ENCODE measurements at regions not wholly inside any gene's neighbourhood (a gene's known extent, or its start where the extent isn't known, plus 50 kb on each side); places are given as distances from the start of the nearest gene placed in this dataset.

- DNase-seq (ENCODE audit: low spot score), result no peak
Observed at GRCh38 chr14:84108746-84109457, 1421.0 kb upstream of the FLRT2 start.

GRCh38 chr14:84112589-84112988 is 1417.4 kb upstream of the FLRT2 start:
- DNase-seq (ENCODE audit: low spot score), result no peak
- Histone ChIP-seq H3K27me3 (ENCODE audit: insufficient read depth, poor library complexity, severe bottlenecking) (no peaks in the 10 kb centered on the region), H3K9me3 (ENCODE audit: severe bottlenecking) (no peaks in the 10 kb centered on the region), H3K4me3 (ENCODE audit: severe bottlenecking) (no peak overlapping the region), H3K27ac (ENCODE audit: poor library complexity, severe bottlenecking) (no peak overlapping the region), H3K4me1 (ENCODE audit: insufficient read depth, poor library complexity, severe bottlenecking) (no peaks in the 10 kb centered on the region), H3K36me3 (ENCODE audit: low read depth) (no peaks in the 10 kb centered on the region)
- ATAC-seq (ENCODE audit: low read depth), result no peak
- TF ChIP-seq CTCF (IDR thresholded peaks at IDR 0.05; ENCODE audit: poor library complexity, severe bottlenecking), result no peak

More at GRCh38 chr14:84108746-84109457, 1421.0 kb upstream of the FLRT2 start:
- no peak overlapping the region for H3K4me3 ChIP-seq (ENCODE audit: severe bottlenecking)
- H3K4me1 ChIP-seq (ENCODE audit: insufficient read depth, poor library complexity, severe bottlenecking), result no peaks in the 10 kb centered on the region
- H3K27me3 ChIP-seq (ENCODE audit: insufficient read depth, poor library complexity, severe bottlenecking), result no peaks in the 10 kb centered on the region
- no peaks in the 10 kb centered on the region for H3K36me3 ChIP-seq (ENCODE audit: low read depth)
- no peak for TF ChIP-seq CTCF (IDR thresholded peaks at IDR 0.05; ENCODE audit: poor library complexity, severe bottlenecking)
- no peaks in the 10 kb centered on the region for H3K9me3 ChIP-seq (ENCODE audit: severe bottlenecking)
- H3K27ac ChIP-seq (ENCODE audit: poor library complexity, severe bottlenecking), result no peak overlapping the region
- ATAC-seq (ENCODE audit: low read depth), result no peak

- TF ChIP-seq CTCF (IDR thresholded peaks at IDR 0.05; ENCODE audit: poor library complexity, severe bottlenecking), result no peak
- no peaks in the 10 kb centered on the region for H3K4me1 ChIP-seq (ENCODE audit: insufficient read depth, poor library complexity, severe bottlenecking)
- no peak overlapping the region for H3K4me3 ChIP-seq (ENCODE audit: severe bottlenecking)
- no peaks in the 10 kb centered on the region for H3K36me3 ChIP-seq (ENCODE audit: low read depth)
- no peak overlapping the region for H3K27ac ChIP-seq (ENCODE audit: poor library complexity, severe bottlenecking)
- no peak for ATAC-seq (ENCODE audit: low read depth)
- no peak for DNase-seq (ENCODE audit: low spot score)
- no peaks in the 10 kb centered on the region for H3K27me3 ChIP-seq (ENCODE audit: insufficient read depth, poor library complexity, severe bottlenecking)
- H3K9me3 ChIP-seq (ENCODE audit: severe bottlenecking), result no peaks in the 10 kb centered on the region
Observed at GRCh38 chr14:84125676-84126075, 1404.3 kb upstream of the FLRT2 start.

- H3K9me3 ChIP-seq (ENCODE audit: severe bottlenecking), result no peaks in the 10 kb centered on the region
- no peaks in the 10 kb centered on the region for H3K27me3 ChIP-seq (ENCODE audit: insufficient read depth, poor library complexity, severe bottlenecking)
- no peak for TF ChIP-seq CTCF (IDR thresholded peaks at IDR 0.05; ENCODE audit: poor library complexity, severe bottlenecking)
- no peaks in the 10 kb centered on the region for H3K4me1 ChIP-seq (ENCODE audit: insufficient read depth, poor library complexity, severe bottlenecking)
- no peak for DNase-seq (ENCODE audit: low spot score)
- no peaks in the 10 kb centered on the region for H3K36me3 ChIP-seq (ENCODE audit: low read depth)
- no peak for ATAC-seq (ENCODE audit: low read depth)
- no peak overlapping the region for H3K4me3 ChIP-seq (ENCODE audit: severe bottlenecking)
- no peak overlapping the region for H3K27ac ChIP-seq (ENCODE audit: poor library complexity, severe bottlenecking)
Observed at GRCh38 chr14:84127495-84127894, 1402.4 kb upstream of the FLRT2 start.

GRCh38 chr14:84128050-84128449 is 1401.9 kb upstream of the FLRT2 start:
- H3K27ac ChIP-seq (ENCODE audit: poor library complexity, severe bottlenecking), result no peak overlapping the region
- H3K4me1 ChIP-seq (ENCODE audit: insufficient read depth, poor library complexity, severe bottlenecking), result no peaks in the 10 kb centered on the region
- DNase-seq (ENCODE audit: low spot score), result no peak
- TF ChIP-seq CTCF (IDR thresholded peaks at IDR 0.05; ENCODE audit: poor library complexity, severe bottlenecking), result no peak
- no peak overlapping the region for H3K4me3 ChIP-seq (ENCODE audit: severe bottlenecking)
- no peaks in the 10 kb centered on the region for H3K27me3 ChIP-seq (ENCODE audit: insufficient read depth, poor library complexity, severe bottlenecking)
- H3K9me3 ChIP-seq (ENCODE audit: severe bottlenecking), result no peaks in the 10 kb centered on the region
- H3K36me3 ChIP-seq (ENCODE audit: low read depth), result no peaks in the 10 kb centered on the region
- ATAC-seq (ENCODE audit: low read depth), result no peak

Data from RWPE2 (cell line).